HFFc6 (cell line): ENCODE measurements at regions not wholly inside any gene's neighbourhood (a gene's known extent, or its start where the extent isn't known, plus 50 kb on each side); places are given as distances from the start of the nearest gene placed in this dataset.
A peak's percentile ranks its signal among the peaks of the same experiment; 100 is the strongest.

Experiments
- DNase-seq: peaks from one replicate; pipeline ENCODE4 v3.0.0-alpha.2; 2018
- H3K27ac Mint-ChIP-seq: 2 replicates; pipeline ENCODE4 v1.8.0; 2020; ENCODE audit warnings: mild to moderate bottlenecking, mixed read lengths
- H3K27me3 Mint-ChIP-seq: 2 replicates; pipeline ENCODE4 v1.8.0; 2021; ENCODE audit warnings: mild to moderate bottlenecking, moderate library complexity, mixed read lengths; ENCODE audit not compliant: insufficient read depth
- H3K36me3 Mint-ChIP-seq: 2 replicates; pipeline ENCODE4 v1.8.0; 2021; ENCODE audit warnings: low read depth, mixed read lengths
- H3K4me1 Mint-ChIP-seq: 2 replicates; pipeline ENCODE4 v1.8.0; 2020; ENCODE audit warnings: low read depth, mixed read lengths
- H3K4me3 Mint-ChIP-seq: 2 replicates; pipeline ENCODE4 v1.8.0; 2020; ENCODE audit warnings: mild to moderate bottlenecking, moderate library complexity, mixed read lengths
- H3K9me3 Mint-ChIP-seq: 2 replicates; pipeline ENCODE4 v1.8.0; 2020; ENCODE audit warnings: mild to moderate bottlenecking, mixed read lengths
- CTCF ChIP-seq: fragments of 200-600 bp; sonication (generic); IDR thresholded peaks from 2 replicates; pipeline ENCODE4 v1.5.0; 2021; ENCODE audit warnings: antibody characterized with exemption, mild to moderate bottlenecking

- Mint-ChIP-seq H3K27ac (0 out of 2 replicates have a peak overlapping the region, but pooled peaks have one; percentile 42), H3K4me1 (peaks cover 13% of the 10 kb centered on the region), H3K4me3 (no peak overlapping the region), H3K36me3 (no peaks in the 10 kb centered on the region), H3K9me3 (no peaks in the 10 kb centered on the region), H3K27me3 (no peaks in the 10 kb centered on the region; the same call in 1 of the 2 replicates)
- DNase-seq = peak; percentile 28
- TF ChIP-seq CTCF = no peak
Observed at GRCh38 chrX:40209951-40210617, 112.3 kb upstream of the BCOR start.

- H3K27me3 Mint-ChIP-seq = no peaks in the 10 kb centered on the region; the same call in 1 of the 2 replicates
- H3K4me3 Mint-ChIP-seq = no peak overlapping the region
- peak; percentile 6 for DNase-seq
- no peak for TF ChIP-seq CTCF
- H3K9me3 Mint-ChIP-seq = no peaks in the 10 kb centered on the region
- H3K4me1 Mint-ChIP-seq = peaks cover 13% of the 10 kb centered on the region
- H3K36me3 Mint-ChIP-seq = no peaks in the 10 kb centered on the region
- no peak overlapping the region for H3K27ac Mint-ChIP-seq
Observed at GRCh38 chrX:40207626-40208025, 109.9 kb upstream of the BCOR start.

- no peaks in the 10 kb centered on the region for H3K36me3 Mint-ChIP-seq
- H3K4me3 Mint-ChIP-seq = no peak overlapping the region
- no peak for DNase-seq
- peaks cover 1% of the 10 kb centered on the region; the same call in 1 of the 2 replicates for H3K27me3 Mint-ChIP-seq
- no peaks in the 10 kb centered on the region for H3K9me3 Mint-ChIP-seq
- TF ChIP-seq CTCF = no peak
- no peak overlapping the region for H3K27ac Mint-ChIP-seq
- H3K4me1 Mint-ChIP-seq = peaks cover 13% of the 10 kb centered on the region
Observed at GRCh38 chrX:40205471-40205870, 107.7 kb upstream of the BCOR start.

- DNase-seq = no peak
- TF ChIP-seq CTCF = no peak
- H3K4me3 Mint-ChIP-seq = no peak overlapping the region
- no peak overlapping the region for H3K27ac Mint-ChIP-seq
- peaks cover 12% of the 10 kb centered on the region for H3K4me1 Mint-ChIP-seq
- peaks cover 1% of the 10 kb centered on the region; the same call in 1 of the 2 replicates for H3K27me3 Mint-ChIP-seq
- H3K9me3 Mint-ChIP-seq = no peaks in the 10 kb centered on the region
- no peaks in the 10 kb centered on the region for H3K36me3 Mint-ChIP-seq
Observed at GRCh38 chrX:40202456-40202855, 104.7 kb upstream of the BCOR start.

GRCh38 chrX:40201329-40201885 is 103.6 kb upstream of the BCOR start:
- no peak for TF ChIP-seq CTCF
- H3K36me3 Mint-ChIP-seq = no peaks in the 10 kb centered on the region
- peaks cover 12% of the 10 kb centered on the region for H3K4me1 Mint-ChIP-seq
- no peak overlapping the region for H3K4me3 Mint-ChIP-seq
- peaks cover 1% of the 10 kb centered on the region; the same call in 1 of the 2 replicates for H3K27me3 Mint-ChIP-seq
- DNase-seq = no peak
- no peaks in the 10 kb centered on the region for H3K9me3 Mint-ChIP-seq
- no peak overlapping the region for H3K27ac Mint-ChIP-seq
